NCI-H1105 treated with DMSO at 0.1 percent for 48 hours (cell line): ENCODE measurements at regions not wholly inside any gene's neighbourhood (a gene's known extent, or its start where the extent isn't known, plus 50 kb on each side); places are given as distances from the start of the nearest gene placed in this dataset.
A peak's percentile ranks its signal among the peaks of the same experiment; 100 is the strongest.
"Not testable (repeated sequence)": the region's sequence is repeated elsewhere in the genome, so short reads cannot be mapped to it uniquely, and the experiment has no call there.

Source experiments
- DNase-seq: peaks from one replicate; lab custom pipeline; 2025; lab: John Stamatoyannopoulos, UW

DNA sequence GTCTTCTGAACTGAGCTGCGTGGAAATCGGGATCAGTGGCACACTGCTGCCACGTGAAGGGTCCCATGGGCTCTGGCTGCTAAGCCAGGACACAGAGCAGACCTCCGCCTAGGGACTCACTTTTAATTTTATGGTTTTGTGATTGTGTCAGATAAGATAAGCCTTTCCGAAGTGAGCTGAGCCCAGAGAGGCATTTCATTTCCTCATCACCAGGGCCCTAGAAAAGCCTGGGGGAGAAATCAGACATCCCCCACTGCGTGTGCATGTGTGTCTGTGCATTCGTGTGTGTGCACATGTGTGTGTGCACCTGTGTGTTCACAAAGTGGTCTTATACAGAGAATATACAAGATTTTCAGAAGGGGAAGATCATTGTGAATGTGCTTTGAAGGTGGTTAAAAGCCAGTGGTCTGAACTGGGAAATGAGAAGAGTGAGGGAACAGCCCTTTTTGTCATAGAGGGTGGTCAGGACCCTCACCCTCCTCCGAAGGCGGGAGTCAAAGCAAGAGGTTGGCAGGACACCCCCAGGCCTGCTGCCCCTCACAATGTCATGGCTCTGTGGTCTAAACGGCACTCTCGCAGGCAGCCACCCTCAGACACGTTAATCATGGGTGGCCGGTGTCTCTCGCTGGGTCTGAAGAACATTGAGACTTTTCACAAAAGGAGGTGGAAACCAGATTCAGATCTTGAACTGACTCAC lies 176.1 kb upstream of the PFKP start:
- no peak for DNase-seq

DNA sequence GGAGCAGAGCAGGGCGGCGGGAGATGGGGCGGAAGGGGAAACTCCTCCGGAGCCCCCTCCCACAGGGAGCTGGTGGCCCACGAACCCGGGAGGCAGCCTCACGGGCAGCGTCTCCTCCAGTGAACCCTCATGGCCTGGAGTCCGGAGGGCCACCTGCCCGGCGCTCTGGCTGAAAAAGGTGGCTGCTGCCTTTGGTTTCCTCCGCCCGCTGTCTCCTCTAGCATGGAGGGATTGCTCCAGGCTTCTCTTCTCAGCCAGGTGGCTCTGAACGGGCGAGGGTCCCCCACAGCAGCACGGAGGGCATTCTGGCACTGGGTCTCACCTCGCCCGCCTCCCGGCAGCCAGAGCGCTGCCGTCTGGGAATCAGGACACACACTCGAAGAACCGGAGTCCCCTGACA lies 177.3 kb upstream of the PFKP start:
- no peak for DNase-seq

DNA sequence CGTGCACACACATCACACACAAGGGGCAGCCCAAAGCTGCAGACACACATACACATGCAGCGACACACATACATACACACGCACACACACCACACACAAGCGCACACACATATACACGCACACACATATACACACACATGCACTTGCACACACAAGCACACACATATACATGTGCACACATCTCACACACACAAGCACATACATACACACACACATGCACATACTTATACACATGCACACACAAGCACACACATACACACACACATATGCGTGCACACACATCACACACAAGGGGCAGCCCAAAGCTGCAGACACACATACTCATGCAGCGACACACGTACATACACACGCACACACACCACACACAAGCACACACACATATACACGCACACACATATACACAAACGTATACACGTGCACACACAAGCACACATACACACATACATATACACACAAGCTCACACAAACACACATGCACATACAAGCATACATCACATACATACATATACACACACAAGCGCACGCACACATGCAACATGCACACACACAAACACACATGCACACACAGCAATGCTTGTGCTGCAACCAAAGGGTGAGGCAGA lies 178.8 kb upstream of the PFKP start:
- DNase-seq = no peak

DNA sequence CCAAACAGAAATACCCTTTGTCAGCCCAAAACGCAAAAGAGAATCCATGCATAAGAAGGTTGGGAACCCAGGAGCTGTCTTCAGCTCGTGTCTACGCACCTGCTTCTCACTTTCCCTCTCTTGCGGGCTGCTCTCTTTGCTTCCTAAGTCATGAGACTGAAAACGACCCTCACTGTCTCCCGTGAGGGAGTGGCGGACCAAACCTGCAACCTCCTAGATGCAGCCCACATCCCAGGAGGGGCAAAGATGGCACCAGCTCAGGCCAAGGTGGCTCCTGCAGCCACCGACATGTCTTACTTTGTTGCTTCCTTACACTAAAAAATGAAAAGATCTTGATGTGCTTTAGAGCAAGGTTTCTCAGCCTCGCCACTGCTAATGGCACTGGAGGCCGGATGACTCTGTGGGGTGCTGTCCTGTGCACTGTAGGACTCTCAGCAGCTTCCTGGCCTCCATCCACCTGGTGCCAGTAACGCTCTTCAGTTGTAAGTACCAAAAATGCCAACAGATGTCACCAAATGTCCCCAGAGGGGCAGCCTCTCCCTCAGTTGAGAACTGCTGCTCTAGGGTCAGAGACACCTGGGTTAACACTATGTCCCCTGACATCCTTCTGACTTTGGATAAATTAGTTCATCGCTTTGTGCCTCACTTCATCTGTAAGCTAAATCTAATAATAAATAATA lies 179.8 kb upstream of the PFKP start:
- no peak for DNase-seq

DNA sequence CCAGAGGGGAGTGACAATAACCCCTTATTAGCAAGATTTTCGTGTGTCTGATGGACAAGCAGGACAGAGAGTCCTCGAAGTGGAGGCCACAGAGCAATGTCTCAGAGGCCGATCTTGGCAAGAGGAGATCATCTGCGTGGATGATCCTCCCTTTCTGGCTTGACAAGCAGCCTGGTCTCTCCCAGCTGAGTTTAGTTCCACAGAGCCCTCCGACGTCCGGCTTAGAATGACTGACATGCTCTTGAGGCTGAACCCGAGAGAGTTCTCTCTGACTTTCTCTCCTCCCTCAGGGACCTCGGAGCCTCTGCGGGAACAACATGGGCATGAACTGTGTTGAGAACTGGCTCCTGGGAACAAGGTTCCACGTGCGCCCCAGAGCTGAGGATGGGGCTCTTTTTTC lies 180.7 kb upstream of the PFKP start:
- no peak for DNase-seq

DNA sequence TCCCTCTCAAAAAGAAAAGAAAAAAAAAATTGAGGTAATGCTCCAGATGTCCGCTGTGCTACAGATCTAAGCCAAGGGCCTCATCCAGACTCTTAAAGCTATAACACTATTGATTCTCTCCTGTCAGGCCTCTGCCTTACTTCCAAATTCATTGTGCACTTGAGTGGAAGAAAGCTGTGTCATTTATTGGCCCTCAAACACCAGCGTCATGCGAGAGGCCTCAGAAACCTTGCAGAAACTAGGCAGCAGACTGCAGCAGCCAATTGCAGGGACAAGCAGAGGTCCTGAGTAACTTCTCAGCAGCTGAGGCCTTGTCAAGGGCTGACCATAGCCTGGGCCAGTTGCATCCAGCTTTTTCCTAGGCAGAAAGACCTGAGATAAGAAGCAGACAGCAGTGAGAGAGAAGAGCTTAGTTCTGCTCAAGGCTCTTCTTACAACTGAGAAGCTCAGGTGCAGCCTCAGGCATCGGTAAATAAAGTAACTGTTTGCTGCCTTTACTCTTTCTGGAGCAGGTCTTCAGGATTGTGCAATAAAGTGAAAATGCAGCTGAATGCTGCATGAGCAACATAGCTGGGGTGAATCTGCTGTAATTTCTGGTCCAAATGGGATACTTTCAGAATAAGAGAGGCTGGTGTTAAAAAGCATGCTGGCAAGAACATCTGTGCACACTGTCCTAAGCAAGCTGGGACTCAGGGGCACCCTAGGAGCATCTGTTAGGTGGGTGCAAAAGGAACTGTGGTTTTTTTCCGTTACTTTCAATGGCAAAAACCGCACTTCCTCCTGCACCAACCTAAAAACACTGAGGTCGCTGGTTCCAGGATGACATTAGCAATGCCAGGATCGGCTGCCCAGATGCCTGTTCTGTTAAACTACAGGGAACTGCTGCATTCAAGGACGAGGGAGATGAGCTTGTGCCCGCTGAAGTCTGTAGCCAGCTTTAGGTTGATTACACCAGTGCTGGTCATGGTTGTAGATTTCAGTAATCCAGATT lies 181.8 kb upstream of the PFKP start:
- no peak for DNase-seq

DNA sequence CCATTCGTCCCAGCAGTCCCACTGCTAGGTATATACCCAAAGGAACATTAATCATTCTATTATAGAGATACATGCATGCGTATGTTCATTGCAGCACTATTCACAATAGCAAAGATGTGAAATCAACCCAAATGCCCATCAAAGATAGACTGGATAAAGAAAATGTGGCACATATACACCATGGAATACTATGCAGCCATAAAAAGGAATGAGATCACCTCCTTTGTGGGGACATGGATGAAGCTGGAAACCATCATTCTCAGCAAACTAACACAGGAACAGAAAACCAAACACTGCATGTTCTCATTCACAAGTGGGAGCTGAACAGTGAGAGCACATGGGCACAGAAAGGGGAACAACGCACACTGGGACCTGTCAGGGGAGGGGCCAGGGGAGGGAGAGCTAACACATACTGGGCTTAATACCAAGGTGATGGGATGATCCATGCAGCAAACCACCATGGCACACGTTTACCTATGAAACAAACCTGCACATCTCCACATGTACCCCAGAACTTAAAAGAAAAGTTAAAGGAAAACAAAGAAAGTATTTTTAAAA lies 183.3 kb upstream of the PFKP start:
- not testable (repeated sequence) for DNase-seq

DNA sequence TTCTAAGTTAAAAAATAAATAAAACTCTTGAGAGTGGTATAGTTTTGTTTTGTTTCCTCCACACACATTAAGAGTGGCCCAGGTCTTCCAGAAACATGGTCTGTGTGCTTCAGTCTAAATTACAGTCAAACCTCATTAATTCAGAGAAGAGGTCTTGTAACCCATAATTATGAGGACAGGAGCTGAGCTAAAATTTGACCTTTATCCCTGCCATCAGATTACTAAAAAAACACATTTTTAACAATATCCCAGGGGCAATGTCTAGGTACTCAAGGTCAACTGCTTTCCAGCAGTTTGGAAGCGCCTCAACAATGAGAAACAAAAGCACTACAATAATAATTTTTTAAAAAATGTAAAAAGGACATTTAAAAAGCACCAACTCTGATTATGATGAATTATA lies 184.1 kb upstream of the PFKP start:
- DNase-seq = no peak

DNA sequence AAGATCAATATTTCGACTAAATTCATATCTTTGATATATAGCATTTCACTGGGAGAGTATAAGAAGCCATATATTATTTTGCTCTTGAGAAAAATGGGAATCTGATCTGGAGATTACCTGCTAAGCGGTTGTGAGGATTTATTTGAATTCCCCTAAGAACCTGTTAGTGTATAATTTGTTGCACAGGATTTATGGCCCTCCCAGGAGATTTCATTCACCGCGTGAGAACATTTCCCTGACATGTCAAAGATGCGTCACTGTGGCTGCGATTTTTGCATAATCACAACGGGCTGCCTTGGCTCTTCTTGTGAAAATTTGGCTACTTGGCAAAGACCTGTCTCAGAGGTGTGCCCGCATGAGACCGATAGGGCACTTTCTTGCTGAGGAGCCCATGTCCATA lies 184.7 kb upstream of the PFKP start:
- DNase-seq = no peak

DNA sequence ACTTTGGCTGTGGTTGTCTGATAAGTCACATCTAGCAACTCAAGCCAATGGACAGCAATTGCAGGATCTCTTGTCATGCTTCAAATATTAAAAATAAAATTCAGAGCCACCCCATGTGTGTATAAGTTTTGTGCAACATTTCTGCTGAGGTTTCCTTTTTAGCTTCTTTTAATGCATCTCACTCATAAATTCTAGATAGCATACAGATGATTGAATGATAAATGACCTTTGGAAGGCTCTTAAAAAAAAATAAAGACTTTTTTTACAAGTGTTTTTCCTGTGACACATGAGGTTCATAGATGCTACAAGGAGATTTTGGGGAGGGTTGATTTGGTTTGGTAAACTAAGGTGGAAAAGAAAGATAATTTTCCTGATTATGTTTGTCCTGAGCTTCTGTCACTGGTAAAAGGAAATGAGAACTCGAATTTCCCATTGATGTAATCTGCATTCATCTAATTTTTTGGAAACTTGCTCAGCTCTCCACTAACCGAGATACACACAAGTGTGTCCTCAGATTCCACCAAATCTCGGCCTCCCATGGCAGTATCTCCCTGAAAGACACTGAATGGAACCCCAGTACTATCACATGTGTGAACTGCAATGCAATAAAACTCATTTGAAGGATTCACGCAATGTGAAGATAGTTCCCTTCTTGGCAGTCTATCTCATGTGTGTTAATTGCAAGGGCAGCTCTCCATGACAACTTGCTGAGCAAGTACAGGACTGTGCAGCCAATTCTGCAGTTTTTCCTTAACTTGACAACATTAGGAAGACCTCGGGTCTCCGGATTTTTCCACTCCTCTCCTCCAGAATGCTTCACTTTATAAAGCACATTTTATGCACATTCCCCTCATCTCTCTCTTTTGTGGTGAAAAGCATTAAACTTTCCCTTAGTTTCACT lies 185.4 kb upstream of the PFKP start:
- no peak for DNase-seq

DNA sequence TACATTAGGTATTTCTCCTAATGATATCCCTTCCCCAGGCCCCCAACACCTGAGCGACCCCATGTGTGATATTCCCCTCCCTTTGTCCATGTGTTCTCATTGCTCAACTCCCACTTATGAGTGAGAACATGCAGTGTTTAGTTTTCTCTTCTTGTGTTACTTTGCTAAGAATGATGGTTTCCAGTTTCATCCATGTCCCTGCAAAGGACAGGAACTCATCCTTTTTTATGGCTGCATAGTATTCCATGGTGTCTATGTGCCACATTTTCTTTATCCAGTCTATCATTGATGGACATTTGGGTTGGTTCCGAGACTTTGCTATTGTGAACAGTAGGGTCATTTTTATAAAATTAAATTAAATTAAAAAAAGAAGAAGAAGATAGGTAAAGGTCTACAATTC lies 187.3 kb upstream of the PFKP start:
- DNase-seq = not testable (repeated sequence)

DNA sequence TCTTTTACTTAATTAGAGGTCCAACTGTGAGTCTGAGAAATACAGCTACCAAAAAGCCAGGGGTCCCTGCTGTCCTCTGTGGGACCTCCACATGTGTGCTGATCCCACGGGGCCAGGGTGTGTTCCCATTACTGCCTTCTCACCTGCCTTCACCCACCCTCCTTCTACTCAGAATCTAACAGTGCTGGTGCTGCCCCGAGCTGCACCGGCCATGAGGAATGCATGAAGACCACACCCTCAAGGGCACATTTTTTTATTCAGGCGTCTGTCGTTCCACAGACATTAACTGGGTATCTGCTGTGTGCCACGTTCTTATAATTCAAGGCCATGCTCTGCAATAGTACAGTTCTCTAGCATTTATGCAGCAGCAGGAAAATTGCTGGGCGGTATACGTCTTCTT lies 188.5 kb upstream of the PFKP start:
- DNase-seq = no peak

DNA sequence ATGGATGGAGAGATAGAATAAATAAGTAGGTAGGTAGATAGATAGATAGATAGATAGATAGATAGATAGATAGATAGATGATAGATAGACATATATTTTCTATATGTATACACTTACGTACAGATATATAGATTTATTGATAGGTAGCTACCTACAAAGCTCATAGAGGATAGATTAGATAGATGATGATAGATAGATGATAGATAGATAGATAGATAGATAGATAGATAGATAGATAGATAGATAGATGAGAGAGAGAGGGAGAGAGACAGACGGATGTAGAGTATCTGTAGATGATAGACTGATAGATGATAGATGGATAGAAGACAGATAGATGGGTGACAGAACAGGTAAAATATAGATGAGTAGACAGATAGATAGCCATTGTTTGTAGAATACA lies 191.3 kb upstream of the PFKP start:
- no peak for DNase-seq

DNA sequence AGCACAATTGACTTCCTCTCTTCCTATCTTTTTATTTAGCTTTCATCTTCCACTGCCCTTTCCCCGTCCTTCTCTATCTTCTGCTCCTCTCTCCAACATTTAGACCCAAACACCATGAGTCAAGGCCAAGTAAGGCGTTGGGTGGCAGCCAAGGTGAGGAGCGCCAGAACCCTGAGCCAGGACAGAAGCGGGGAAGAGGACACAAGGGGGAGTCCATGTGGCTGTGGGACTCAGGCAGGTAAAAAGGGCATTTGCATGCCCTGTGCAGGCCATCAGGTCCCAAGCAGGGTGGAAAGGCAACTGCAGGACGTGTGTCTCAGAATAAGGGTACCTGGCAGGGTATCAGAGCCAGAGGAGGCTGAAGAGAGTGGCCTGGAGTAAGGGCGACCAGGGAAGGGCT lies 192.4 kb upstream of the PFKP start:
- DNase-seq = no peak

DNA sequence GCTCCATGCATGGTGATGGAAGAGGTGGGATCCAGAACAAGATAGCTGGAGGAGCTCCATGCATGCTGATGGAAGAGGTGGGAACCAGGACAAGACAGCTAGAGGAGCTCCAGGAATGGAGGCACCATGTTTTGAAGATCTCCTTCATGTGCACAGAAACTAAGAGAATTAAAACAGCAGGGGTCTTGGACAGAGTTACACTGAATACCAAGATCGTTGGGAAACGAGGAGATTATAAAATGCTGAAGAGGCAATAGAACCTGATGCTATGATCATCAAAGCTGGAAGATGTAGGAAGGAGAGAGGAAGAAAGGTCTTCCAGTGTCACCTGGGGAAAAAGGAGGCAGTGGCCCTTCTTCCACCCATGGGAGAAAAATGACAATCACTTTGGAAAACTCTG lies 193.6 kb upstream of the PFKP start:
- DNase-seq = no peak

DNA sequence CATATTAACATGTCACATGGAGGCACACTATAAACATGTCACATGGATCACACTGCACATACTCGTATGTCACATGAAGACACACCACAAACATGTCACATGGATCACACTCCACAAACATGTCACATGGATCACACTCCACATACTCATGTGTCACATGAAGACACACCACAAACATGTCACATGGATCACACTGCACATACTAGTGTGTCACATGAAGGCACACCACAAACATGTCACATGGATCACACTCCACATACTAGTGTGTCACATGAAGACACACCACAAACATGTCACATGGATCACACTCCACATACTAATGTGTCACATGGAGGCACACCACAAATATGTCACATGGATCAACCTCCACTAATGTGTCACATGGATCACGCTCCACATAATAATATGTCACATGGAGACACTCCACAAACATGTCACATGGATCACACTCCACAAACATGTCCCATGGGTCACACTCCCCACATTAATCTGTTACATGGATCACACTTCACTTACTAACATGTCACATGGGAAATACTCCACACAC lies 195.6 kb upstream of the PFKP start:
- no peak for DNase-seq

DNA sequence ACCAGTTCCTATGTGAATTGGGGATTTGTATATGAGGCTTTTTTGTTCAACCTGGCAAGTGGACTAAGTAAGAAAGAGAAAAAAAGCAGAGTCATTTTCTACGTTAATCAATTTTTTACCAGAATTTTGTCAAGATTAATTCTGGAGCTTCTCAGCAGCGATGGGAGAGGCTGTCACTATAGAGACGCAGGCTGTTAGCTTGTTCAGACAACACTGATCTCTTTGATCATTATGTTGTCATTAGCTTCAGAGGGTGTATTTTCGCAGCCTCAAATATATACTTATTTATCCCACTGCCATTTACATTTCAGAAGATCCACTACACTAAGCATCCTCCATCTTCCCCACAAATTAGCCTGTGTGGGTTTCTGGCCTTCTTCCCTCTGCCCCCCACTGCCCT lies 196.7 kb upstream of the PFKP start:
- DNase-seq = no peak

DNA sequence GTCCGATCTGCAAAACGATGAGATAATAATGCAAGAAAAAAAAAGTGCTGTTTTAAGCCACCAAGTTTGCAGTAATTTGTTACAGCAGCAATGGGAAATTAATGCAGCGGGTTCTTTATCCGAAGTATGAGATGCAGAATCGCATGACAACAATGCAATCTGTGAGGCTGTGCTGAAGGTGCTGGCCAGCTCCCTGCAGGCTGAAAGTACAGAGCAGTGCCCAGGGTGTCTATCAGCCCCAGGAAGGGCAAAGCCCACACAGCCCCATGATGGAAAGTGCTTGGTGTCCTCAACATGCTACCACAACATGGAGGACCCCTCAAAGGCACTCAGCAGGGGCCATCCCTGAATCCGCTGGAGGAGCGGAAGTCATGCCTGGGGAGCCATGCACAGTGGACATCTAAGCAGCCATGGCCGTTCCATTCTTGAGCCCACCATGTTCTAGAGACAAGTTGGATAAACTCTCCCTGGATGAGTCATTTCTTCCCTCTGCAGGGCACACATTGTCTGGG lies 199.5 kb upstream of the PFKP start:
- DNase-seq = no peak

DNA sequence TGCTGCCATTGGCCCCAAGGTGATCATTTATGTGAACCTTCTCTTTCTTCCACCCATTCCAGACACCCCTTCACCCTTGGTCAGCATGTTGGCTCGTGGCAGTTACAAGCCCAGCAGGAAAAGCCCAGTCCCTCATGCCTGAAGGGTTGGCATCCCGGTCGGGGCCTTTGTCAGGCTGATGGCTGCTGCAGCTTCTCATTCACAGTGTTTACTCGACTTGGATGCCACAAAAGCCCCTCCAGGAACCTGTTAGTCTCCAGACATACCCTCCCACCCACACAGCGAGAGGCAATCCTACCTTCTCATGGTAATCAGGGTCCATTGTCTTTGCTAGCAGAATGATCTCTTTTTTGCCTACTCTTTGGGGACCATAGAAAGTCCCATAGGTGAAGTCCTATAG lies 200.8 kb upstream of the PFKP start:
- no peak for DNase-seq

DNA sequence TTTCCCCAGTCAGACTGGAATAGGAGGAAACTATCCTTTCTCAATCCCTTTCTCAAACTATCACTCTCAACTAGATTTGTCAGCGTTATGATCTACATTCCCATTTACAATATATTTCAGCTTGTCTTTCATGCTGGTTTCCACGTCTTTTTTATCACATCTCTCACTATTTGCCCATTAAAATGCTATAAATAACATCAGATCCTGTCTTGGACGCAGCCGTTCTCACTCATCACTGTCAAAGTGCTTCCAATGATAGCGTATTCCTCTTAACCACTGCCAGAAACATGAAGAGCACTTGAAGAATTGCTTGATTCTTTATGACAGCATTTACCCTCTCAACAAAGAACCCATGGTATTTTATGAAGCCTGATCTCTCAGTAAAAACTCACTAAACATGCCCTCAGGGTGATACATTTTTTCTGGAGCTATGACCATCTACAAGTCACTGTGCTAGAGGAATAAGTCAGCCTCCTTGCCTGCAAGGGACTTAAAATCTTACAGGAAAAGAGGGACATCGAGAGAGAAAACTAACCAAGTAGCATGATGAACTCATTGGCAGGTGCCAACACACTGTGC lies 205.6 kb upstream of the PFKP start:
- peak; percentile 36 for DNase-seq
